GM12891 (cell line): ENCODE measurements at regions not wholly inside any gene's neighbourhood (a gene's known extent, or its start where the extent isn't known, plus 50 kb on each side); places are given as distances from the start of the nearest gene placed in this dataset.

ENCODE experiments used
- PAX5 ChIP-seq: IDR thresholded peaks from 2 replicates; pipeline ENCODE4 v1.6.1; 2011; ENCODE audit warnings: low read length, moderate library complexity, mild to moderate bottlenecking; ENCODE audit not compliant: insufficient read depth, severe bottlenecking
- POLR2A ChIP-seq: IDR thresholded peaks from 2 replicates; pipeline ENCODE4 v1.6.1; 2011; ENCODE audit warnings: low read depth, low read length, control low read depth
- POLR2AphosphoS5 ChIP-seq: IDR thresholded peaks from 2 replicates; pipeline ENCODE4 v1.6.1; 2011; ENCODE audit warnings: low read depth, low read length, control low read depth
- POU2F2 ChIP-seq: IDR thresholded peaks from 2 replicates; pipeline ENCODE4 v1.6.1; 2011; ENCODE audit warnings: low read depth, mild to moderate bottlenecking, control low read depth, low read length, moderate library complexity

DNA sequence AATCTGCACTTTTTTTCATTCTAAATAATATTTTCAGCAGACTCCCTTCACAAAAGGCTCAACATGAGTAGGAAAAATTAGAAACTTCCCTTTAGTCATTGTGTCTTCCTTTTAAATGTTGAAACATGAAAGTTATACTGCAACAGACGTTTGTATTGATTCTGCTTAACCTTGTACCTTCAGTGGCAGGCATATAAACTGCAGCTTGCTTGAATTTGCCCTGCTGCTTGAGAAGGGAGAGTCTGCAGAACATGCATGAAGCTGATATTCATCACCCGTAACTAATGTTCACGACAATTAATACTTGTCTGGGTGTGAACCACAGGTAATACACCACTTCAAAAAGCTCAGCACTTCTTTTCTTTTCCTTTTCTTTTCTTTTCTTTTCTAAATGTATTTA, 294.7 kb upstream of the LRP1B start:
- TF ChIP-seq POU2F2 (no peak), POLR2AphosphoS5 (no peak), POLR2A (no peak), PAX5 (no peak)
